Gastrocnemius medialis (tissue), 4 donors: ENCODE measurements at regions not wholly inside any gene's neighbourhood (a gene's known extent, or its start where the extent isn't known, plus 50 kb on each side); places are given as distances from the start of the nearest gene placed in this dataset.
"Not testable (repeated sequence)": the region's sequence is repeated elsewhere in the genome, so short reads cannot be mapped to it uniquely, and the experiment has no call there.

ENCODE experiments used
- CTCF ChIP-seq, 5 experiments: fragments of 450-650 bp in 3 of 5; fragments of 200-600 bp in 2 of 5; sonication (generic) in 2 of 5; IDR thresholded peaks in 4 of 5; conservative IDR thresholded peaks in 1 of 5; 1 replicate in 4 of 5; 2 replicates in 1 of 5; pipeline ENCODE4 v1.5.1; 2016 to 2019; ENCODE audit warnings: antibody characterized with exemption in 5 of 5, mild to moderate bottlenecking in 3 of 5, moderate library complexity in 3 of 5
- POLR2A ChIP-seq, 2 donors: fragments of 450-650 bp; IDR thresholded peaks; one replicate each; pipeline ENCODE4 v1.6.1; 2017; ENCODE audit warnings: antibody characterized with exemption in 2 of 2, mild to moderate bottlenecking in 2 of 2, moderate library complexity in 2 of 2

- not testable (repeated sequence) for TF ChIP-seq CTCF (IDR thresholded peaks at IDR 0.05 in 4 of 5, conservative IDR thresholded peaks at IDR 0.05 in 1 of 5); POLR2A (IDR thresholded peaks at IDR 0.05)
These were observed 172.5 kb upstream of the NBPF9 start for GRCh38 chr1:149275802-149276201.
